H9 (cell line): ENCODE measurements at regions not wholly inside any gene's neighbourhood (a gene's known extent, or its start where the extent isn't known, plus 50 kb on each side); places are given as distances from the start of the nearest gene placed in this dataset.

Experiments
- DNase-seq: peaks from one replicate; pipeline ENCODE4 v3.0.0-alpha.2; 2017
- H2AFZ ChIP-seq: one replicate; pipeline ENCODE4 v1.6.1; 2013; ENCODE audit warnings: mild to moderate bottlenecking, low read length, control low read depth, moderate library complexity
- H2AK5ac ChIP-seq: 2 replicates; pipeline ENCODE4 v1.6.1; 2013; ENCODE audit warnings: low read length, control low read depth, mixed read lengths; ENCODE audit not compliant: insufficient read length
- H2BK120ac ChIP-seq: one replicate; pipeline ENCODE4 v1.6.1; 2013; ENCODE audit warnings: low read depth, mild to moderate bottlenecking, low read length, control low read depth, inconsistent platforms; ENCODE audit not compliant: poor library complexity, severe bottlenecking
- H2BK12ac ChIP-seq: 2 replicates; pipeline ENCODE4 v1.6.1; 2013; ENCODE audit warnings: low read length, control low read depth, mixed read lengths, low read depth; ENCODE audit not compliant: insufficient read length
- H2BK15ac ChIP-seq: 2 replicates; pipeline ENCODE4 v1.6.1; 2013; ENCODE audit warnings: low read depth, low read length, control low read depth
- H2BK20ac ChIP-seq: one replicate; pipeline ENCODE4 v1.6.1; 2013; ENCODE audit warnings: low read depth, mild to moderate bottlenecking, low read length, control low read depth, inconsistent platforms; ENCODE audit not compliant: poor library complexity, severe bottlenecking
- H2BK5ac ChIP-seq: 2 replicates; pipeline ENCODE4 v1.6.1; 2013; ENCODE audit warnings: low read length, control low read depth, mixed read lengths; ENCODE audit not compliant: insufficient read length
- H3K14ac ChIP-seq: 2 replicates; pipeline ENCODE4 v1.6.1; 2013; ENCODE audit warnings: low read length, control low read depth; ENCODE audit not compliant: insufficient read depth
- H3K18ac ChIP-seq: 2 replicates; pipeline ENCODE4 v1.6.1; 2013; ENCODE audit warnings: low read depth, mild to moderate bottlenecking, mixed read lengths, low read length, control low read depth; ENCODE audit not compliant: insufficient read length
- H3K23ac ChIP-seq: 2 replicates; pipeline ENCODE4 v1.6.1; 2013; ENCODE audit warnings: low read length, control low read depth, mixed read lengths, low read depth; ENCODE audit not compliant: insufficient read length
- H3K23me2 ChIP-seq: 2 replicates; pipeline ENCODE4 v1.6.1; 2013; ENCODE audit warnings: low read depth, mild to moderate bottlenecking, mixed read lengths, low read length, control low read depth; ENCODE audit not compliant: insufficient read length, poor library complexity, severe bottlenecking
- H3K27ac ChIP-seq: 2 replicates; pipeline ENCODE4 v1.5.1; 2013; ENCODE audit warnings: low read length, control low read depth, mixed read lengths, low read depth; ENCODE audit not compliant: insufficient read length
- H3K27me3 ChIP-seq: 2 replicates; pipeline ENCODE4 v1.6.1; 2013; ENCODE audit warnings: low read length, control low read depth, inconsistent platforms; ENCODE audit not compliant: insufficient read depth
- H3K4ac ChIP-seq: 2 replicates; pipeline ENCODE4 v1.6.1; 2013; ENCODE audit warnings: low read depth, mild to moderate bottlenecking, control low read depth, inconsistent platforms, low read length, moderate library complexity
- H3K4me1 ChIP-seq: 2 replicates; pipeline ENCODE4 v1.6.1; 2013; ENCODE audit warnings: low read length, control low read depth, inconsistent platforms; ENCODE audit not compliant: insufficient read depth
- H3K4me2 ChIP-seq: 2 replicates; pipeline ENCODE4 v1.6.1; 2013; ENCODE audit warnings: low read length, control low read depth, mixed read lengths; ENCODE audit not compliant: insufficient read length, insufficient read depth
- H3K56ac ChIP-seq: 2 replicates; pipeline ENCODE4 v1.6.1; 2013; ENCODE audit warnings: low read depth, mild to moderate bottlenecking, mixed read lengths, low read length, control low read depth; ENCODE audit not compliant: insufficient read length
- H3K79me1 ChIP-seq: 2 replicates; pipeline ENCODE4 v1.6.1; 2013; ENCODE audit warnings: low read depth, mild to moderate bottlenecking, moderate library complexity, low read length, control low read depth, inconsistent platforms; ENCODE audit not compliant: insufficient read depth, poor library complexity, severe bottlenecking
- H3K79me2 ChIP-seq: 2 replicates; pipeline ENCODE4 v1.6.1; 2013; ENCODE audit warnings: low read length, control low read depth, inconsistent platforms; ENCODE audit not compliant: insufficient read depth
- H3K9ac ChIP-seq: 2 replicates; pipeline ENCODE4 v1.6.1; 2013; ENCODE audit warnings: low read length, control low read depth, mixed read lengths; ENCODE audit not compliant: insufficient read length; ENCODE audit errors: extremely low read depth
- H3K9me3 ChIP-seq: one replicate; pipeline ENCODE4 v1.6.1; 2013; ENCODE audit warnings: low read depth, low read length, inconsistent platforms; ENCODE audit not compliant: control insufficient read depth
- H3T11ph ChIP-seq: one replicate; pipeline ENCODE4 v1.6.1; 2013; ENCODE audit warnings: mild to moderate bottlenecking, low read length, control low read depth, inconsistent platforms
- H4K20me1 ChIP-seq: one replicate; pipeline ENCODE4 v1.6.1; 2013; ENCODE audit not compliant: control insufficient read depth, insufficient read length, insufficient read depth
- H4K5ac ChIP-seq: 2 replicates; pipeline ENCODE4 v1.6.1; 2013; ENCODE audit warnings: low read depth, mild to moderate bottlenecking, mixed read lengths, low read length, control low read depth; ENCODE audit not compliant: insufficient read length
- H4K8ac ChIP-seq: replicated peaks from 2 replicates; pipeline ENCODE4 v1.6.1; 2013; ENCODE audit warnings: low read length, control low read depth, mixed read lengths, low read depth; ENCODE audit not compliant: insufficient read length
- H4K91ac ChIP-seq: 2 replicates; pipeline ENCODE4 v1.6.1; 2013; ENCODE audit warnings: low read depth, mild to moderate bottlenecking, moderate library complexity, mixed read lengths, low read length, control low read depth; ENCODE audit not compliant: insufficient read length
- H3K27ac Mint-ChIP-seq, 3 experiments: 2 replicates in 2 of 3; 3 replicates in 1 of 3; pipeline ENCODE4 v1.8.0; 2020 to 2021; ENCODE audit warnings: mixed read lengths in 3 of 3, mild to moderate bottlenecking in 1 of 3, moderate library complexity in 1 of 3
- H3K27me3 Mint-ChIP-seq: 2 replicates; pipeline ENCODE4 v1.8.0; 2021; ENCODE audit warnings: low read depth, mild to moderate bottlenecking, moderate library complexity, mixed read lengths
- H3K36me3 Mint-ChIP-seq, 3 experiments: 2 replicates in 2 of 3; 3 replicates in 1 of 3; pipeline ENCODE4 v1.8.0; 2020 to 2021; ENCODE audit warnings: low read depth in 3 of 3, mixed read lengths in 3 of 3; ENCODE audit not compliant: insufficient read depth in 1 of 3
- H3K4me1 Mint-ChIP-seq, 2 experiments: 2 replicates each; pipeline ENCODE4 v1.8.0; 2020; ENCODE audit warnings: mixed read lengths in 2 of 2
- H3K4me3 Mint-ChIP-seq, 2 experiments: 2 replicates in 1 of 2; 3 replicates in 1 of 2; pipeline ENCODE4 v1.8.0; 2020 to 2021; ENCODE audit warnings: mild to moderate bottlenecking in 2 of 2, mixed read lengths in 2 of 2, moderate library complexity in 1 of 2
- H3K9me3 Mint-ChIP-seq, 2 experiments: 2 replicates in 1 of 2; 3 replicates in 1 of 2; pipeline ENCODE4 v1.8.0; 2020; ENCODE audit warnings: mild to moderate bottlenecking in 2 of 2, mixed read lengths in 2 of 2, moderate library complexity in 1 of 2
- CTCF ChIP-seq: fragments of 200-600 bp; sonication (generic); conservative IDR thresholded peaks from 3 replicates; pipeline ENCODE4 v1.8.0; 2021; ENCODE audit warnings: antibody characterized with exemption, mild to moderate bottlenecking
- WGBS: extraction: QIAGEN DNeasy Blood & Tissue Kit; methylation state at CpG from one replicate; pipeline ENCODE4 v1.1.7; 2013; ENCODE audit warnings: missing lambda C conversion rate, low lambda C conversion rate, mixed read lengths; ENCODE audit not compliant: insufficient read length; ENCODE audit errors: extremely low coverage; 5-methylcytosine and 5-hydroxymethylcytosine counted together

GRCh38 chr1:29398431-29398830, 162.1 kb downstream of the PTPRU start:
- Histone ChIP-seq H3K23me2 (no peaks in the 10 kb centered on the region), H3K23ac (no peak overlapping the region), H4K8ac (no peak overlapping the region), H3K4me1 (no peaks in the 10 kb centered on the region), H3K4me2 (no peak overlapping the region), H3K79me1 (no peaks in the 10 kb centered on the region), H2BK120ac (no peak overlapping the region), H2BK5ac (no peak overlapping the region), H4K20me1 (no peaks in the 10 kb centered on the region), H3K14ac (no peak overlapping the region), H3K56ac (no peak overlapping the region), H2BK15ac (no peak overlapping the region), H3K79me2 (no peaks in the 10 kb centered on the region), H2BK12ac (no peak overlapping the region), H4K5ac (no peak overlapping the region), H3K18ac (no peak overlapping the region), H3K4ac (no peak overlapping the region), H2BK20ac (no peak overlapping the region), H3K27me3 (no peaks in the 10 kb centered on the region), H3K9ac (no peak overlapping the region), H3K27ac (no peak overlapping the region), H4K91ac (no peak overlapping the region), H3K9me3 (no peaks in the 10 kb centered on the region), H2AK5ac (no peak overlapping the region), H3T11ph (no peak overlapping the region), H2AFZ (no peak overlapping the region)
- Mint-ChIP-seq H3K27ac (no peak overlapping the region), H3K4me3 (no peak overlapping the region), H3K36me3 (peaks cover 0 to 7% (median 0%) of the 10 kb centered on the region in 3 experiments; a peak in 3 of 7 replicates), H3K27me3 (peaks cover 8% of the 10 kb centered on the region), H3K9me3 (peaks cover 8 to 18% of the 10 kb centered on the region in 2 experiments; a peak in 4 of 5 replicates), H3K4me1 (peaks cover 2 to 3% of the 10 kb centered on the region in 2 experiments; a peak in 1 of 4 replicates)
- no CpG with 5 or more reads among the region's 3 CpGs for WGBS
- no peak for TF ChIP-seq CTCF
- no peak for DNase-seq
